ENCODE measurements at regions not wholly inside any gene's neighbourhood (a gene's known extent, or its start where the extent isn't known, plus 50 kb on each side); places are given as distances from the start of the nearest gene placed in this dataset.

DNA sequence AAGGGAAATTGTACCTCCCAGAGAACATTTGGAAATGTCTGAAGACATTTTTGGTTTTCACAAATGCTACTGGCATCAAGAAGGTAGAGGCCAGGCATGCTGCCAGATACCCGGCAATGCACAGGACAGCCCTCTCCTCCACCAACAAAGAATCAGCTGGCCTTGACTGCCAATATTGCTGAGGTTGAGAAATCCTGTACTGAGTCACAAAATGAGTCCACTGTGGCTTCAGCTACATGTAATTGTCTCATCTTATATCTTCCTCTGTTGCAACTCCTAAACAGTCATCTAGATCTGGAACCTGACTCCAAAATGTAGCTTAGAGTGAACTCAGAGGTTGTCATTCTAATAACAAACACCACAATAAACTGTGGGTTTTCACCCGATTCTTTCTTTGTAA is 327.5 kb upstream of the POGK start:
- TF ChIP-seq CTCF (IDR thresholded peaks at IDR 0.05) (no peak), EP300 (IDR thresholded peaks at IDR 0.05) (no peak)
